GM10266 (cell line): ENCODE measurements at regions not wholly inside any gene's neighbourhood (a gene's known extent, or its start where the extent isn't known, plus 50 kb on each side); places are given as distances from the start of the nearest gene placed in this dataset.

Source experiments
- DNase-seq: peaks from one replicate; pipeline ENCODE4 v3.0.0; 2012; ENCODE audit errors: extremely low spot score
- TF ChIP-seq, protein P1 (sequence below): IDR thresholded peaks from 2 replicates; pipeline ENCODE4 v1.5.1; 2012; ENCODE audit warnings: mild to moderate bottlenecking, low read depth; ENCODE audit not compliant: control insufficient read depth, insufficient read depth; ENCODE audit errors: missing control alignments

GRCh38 chr12:58452546-58452945 lies 467.8 kb downstream of the LRIG3 start:
- DNase-seq = no peak
- TF ChIP-seq, protein P1, sequence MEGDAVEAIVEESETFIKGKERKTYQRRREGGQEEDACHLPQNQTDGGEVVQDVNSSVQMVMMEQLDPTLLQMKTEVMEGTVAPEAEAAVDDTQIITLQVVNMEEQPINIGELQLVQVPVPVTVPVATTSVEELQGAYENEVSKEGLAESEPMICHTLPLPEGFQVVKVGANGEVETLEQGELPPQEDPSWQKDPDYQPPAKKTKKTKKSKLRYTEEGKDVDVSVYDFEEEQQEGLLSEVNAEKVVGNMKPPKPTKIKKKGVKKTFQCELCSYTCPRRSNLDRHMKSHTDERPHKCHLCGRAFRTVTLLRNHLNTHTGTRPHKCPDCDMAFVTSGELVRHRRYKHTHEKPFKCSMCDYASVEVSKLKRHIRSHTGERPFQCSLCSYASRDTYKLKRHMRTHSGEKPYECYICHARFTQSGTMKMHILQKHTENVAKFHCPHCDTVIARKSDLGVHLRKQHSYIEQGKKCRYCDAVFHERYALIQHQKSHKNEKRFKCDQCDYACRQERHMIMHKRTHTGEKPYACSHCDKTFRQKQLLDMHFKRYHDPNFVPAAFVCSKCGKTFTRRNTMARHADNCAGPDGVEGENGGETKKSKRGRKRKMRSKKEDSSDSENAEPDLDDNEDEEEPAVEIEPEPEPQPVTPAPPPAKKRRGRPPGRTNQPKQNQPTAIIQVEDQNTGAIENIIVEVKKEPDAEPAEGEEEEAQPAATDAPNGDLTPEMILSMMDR = no peak

DNA sequence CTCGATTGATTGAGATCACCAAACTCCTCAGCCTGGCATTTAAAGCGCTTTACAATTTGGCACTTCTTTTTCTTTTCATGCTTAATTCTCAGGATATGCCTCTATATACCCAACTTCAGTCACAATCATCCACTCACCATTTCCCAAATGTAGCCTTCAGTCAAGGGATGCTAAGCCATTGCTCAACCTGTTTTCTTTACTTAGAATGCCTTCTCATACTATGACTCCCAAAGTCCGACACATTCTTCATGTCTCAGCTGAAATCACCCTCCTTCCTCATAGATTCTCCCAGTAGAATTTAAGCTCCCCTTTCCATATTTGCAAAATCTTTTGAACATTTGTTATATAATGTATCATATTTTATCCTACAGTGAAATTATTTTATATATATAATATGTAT lies 467.0 kb downstream of the LRIG3 start:
- TF ChIP-seq, protein P1 = no peak
- no peak for DNase-seq

DNA sequence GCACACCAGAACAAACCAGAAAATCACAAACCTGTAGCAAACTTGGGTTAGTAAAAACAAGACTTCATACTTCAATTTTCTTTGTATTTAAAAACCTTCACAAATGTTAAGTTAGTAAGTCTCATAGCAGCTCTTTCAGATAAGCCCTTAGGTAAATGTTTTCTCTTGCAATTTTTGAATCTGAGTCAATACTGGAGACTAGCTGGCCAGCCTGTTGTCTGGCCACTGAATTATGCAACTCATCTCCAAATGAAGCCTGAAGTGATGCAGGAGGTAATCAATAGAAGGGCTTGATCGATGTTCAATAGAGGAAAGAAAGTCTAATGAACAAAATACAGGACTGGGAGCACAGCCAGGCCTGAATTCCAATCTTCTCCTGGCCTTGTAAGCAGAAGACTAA lies 465.2 kb downstream of the LRIG3 start:
- TF ChIP-seq, protein P1 = no peak
- DNase-seq = no peak

GRCh38 chr12:58458102-58458501 lies 462.2 kb downstream of the LRIG3 start:
- TF ChIP-seq, protein P1 = no peak
- DNase-seq = no peak

DNA sequence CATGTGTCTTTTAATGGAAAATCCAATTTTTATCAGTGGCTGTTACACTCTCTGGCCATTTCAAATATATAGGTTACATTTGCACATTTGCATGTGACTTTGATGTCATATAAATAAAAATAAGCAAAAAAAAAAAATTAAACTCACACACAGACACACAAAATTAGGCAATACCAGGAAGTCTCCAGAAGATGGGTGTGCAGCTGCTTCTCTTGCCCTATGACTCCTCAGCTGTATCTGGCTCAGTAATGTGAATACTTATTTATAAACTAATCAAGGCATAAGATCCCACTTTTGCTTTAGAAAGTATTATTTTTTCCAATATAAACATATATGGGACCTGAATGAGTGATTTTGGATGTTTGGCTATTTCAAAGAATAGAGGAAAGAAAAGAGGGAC lies 461.1 kb downstream of the LRIG3 start:
- TF ChIP-seq, protein P1 = no peak
- DNase-seq = no peak

DNA sequence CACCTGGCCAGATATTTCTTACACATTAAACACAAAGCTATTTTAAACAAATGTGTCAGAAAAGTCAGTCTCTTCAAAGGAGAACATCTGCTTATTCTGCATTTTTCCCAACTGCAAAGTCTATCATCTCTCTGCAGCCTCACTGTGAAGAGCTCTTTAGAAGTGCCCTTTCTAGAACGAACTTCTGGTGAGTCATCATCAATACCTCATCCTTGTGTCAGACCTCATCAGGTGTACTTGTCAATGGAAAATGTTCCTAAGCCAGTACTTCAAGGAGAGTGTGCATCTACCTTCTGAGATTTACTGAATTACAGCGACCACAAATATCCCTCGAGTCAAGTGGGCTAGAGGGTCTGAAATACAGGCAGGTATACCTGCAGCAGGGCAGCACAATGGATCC lies 457.3 kb downstream of the LRIG3 start:
- TF ChIP-seq, protein P1 = no peak
- no peak for DNase-seq

GRCh38 chr12:58465418-58465817 lies 454.9 kb downstream of the LRIG3 start:
- DNase-seq = no peak
- TF ChIP-seq, protein P1 = no peak
